ENCODE measurements at regions not wholly inside any gene's neighbourhood (a gene's known extent, or its start where the extent isn't known, plus 50 kb on each side); places are given as distances from the start of the nearest gene placed in this dataset.
A peak's percentile ranks its signal among the peaks of the same experiment; 100 is the strongest.

GRCh38 chr2:160683206-160683605 lies 189.6 kb upstream of the RBMS1 start:
- no peak for DNase-seq

- DNase-seq = no peak
These were observed 194.0 kb upstream of the RBMS1 start for GRCh38 chr2:160687629-160688028.

- no peak for DNase-seq
These were observed 195.8 kb upstream of the RBMS1 start for GRCh38 chr2:160689441-160689840.

GRCh38 chr2:160694221-160694620 lies 200.6 kb upstream of the RBMS1 start:
- no peak for DNase-seq

- DNase-seq = peak; percentile 59
These were observed 201.0 kb upstream of the RBMS1 start for GRCh38 chr2:160694631-160695030.

- no peak for DNase-seq
These were observed 201.9 kb upstream of the RBMS1 start for GRCh38 chr2:160695402-160696086.

GRCh38 chr2:160696087-160696452 lies 202.5 kb upstream of the RBMS1 start:
- DNase-seq = no peak

- no peak for DNase-seq
These were observed 204.2 kb upstream of the RBMS1 start for GRCh38 chr2:160697817-160698216.

GRCh38 chr2:160700021-160700814 lies 206.6 kb upstream of the RBMS1 start:
- DNase-seq = no peak

GRCh38 chr2:160701822-160702221 lies 208.2 kb upstream of the RBMS1 start:
- no peak for DNase-seq

GRCh38 chr2:160702754-160703153 lies 209.1 kb upstream of the RBMS1 start:
- no peak for DNase-seq

- peak; percentile 41 for DNase-seq
These were observed 210.3 kb upstream of the RBMS1 start for GRCh38 chr2:160703648-160704585.

- no peak for DNase-seq
These were observed 221.8 kb upstream of the RBMS1 start for GRCh38 chr2:160715428-160715827.

- no peak for DNase-seq
These were observed 225.5 kb upstream of the RBMS1 start for GRCh38 chr2:160719116-160719515.

GRCh38 chr2:160720098-160720497 lies 226.5 kb upstream of the RBMS1 start:
- DNase-seq = no peak

GRCh38 chr2:160721089-160722040 lies 227.8 kb upstream of the RBMS1 start:
- no peak for DNase-seq

GRCh38 chr2:160726046-160726445 lies 232.4 kb upstream of the RBMS1 start:
- no peak for DNase-seq

- no peak for DNase-seq
These were observed 236.8 kb upstream of the RBMS1 start for GRCh38 chr2:160730296-160730995.

- DNase-seq = no peak
These were observed 237.8 kb upstream of the RBMS1 start for GRCh38 chr2:160731415-160731814.

GRCh38 chr2:160731856-160732255 lies 238.2 kb upstream of the RBMS1 start:
- DNase-seq = no peak

GRCh38 chr2:160735696-160736095 lies 242.1 kb upstream of the RBMS1 start:
- no peak for DNase-seq

Data from activated CD4-positive, alpha-beta T cell treated with anti-CD3 and anti-CD28 coated beads for 48 hours (primary cell).